ENCODE measurements at regions not wholly inside any gene's neighbourhood (a gene's known extent, or its start where the extent isn't known, plus 50 kb on each side); places are given as distances from the start of the nearest gene placed in this dataset.

DNA sequence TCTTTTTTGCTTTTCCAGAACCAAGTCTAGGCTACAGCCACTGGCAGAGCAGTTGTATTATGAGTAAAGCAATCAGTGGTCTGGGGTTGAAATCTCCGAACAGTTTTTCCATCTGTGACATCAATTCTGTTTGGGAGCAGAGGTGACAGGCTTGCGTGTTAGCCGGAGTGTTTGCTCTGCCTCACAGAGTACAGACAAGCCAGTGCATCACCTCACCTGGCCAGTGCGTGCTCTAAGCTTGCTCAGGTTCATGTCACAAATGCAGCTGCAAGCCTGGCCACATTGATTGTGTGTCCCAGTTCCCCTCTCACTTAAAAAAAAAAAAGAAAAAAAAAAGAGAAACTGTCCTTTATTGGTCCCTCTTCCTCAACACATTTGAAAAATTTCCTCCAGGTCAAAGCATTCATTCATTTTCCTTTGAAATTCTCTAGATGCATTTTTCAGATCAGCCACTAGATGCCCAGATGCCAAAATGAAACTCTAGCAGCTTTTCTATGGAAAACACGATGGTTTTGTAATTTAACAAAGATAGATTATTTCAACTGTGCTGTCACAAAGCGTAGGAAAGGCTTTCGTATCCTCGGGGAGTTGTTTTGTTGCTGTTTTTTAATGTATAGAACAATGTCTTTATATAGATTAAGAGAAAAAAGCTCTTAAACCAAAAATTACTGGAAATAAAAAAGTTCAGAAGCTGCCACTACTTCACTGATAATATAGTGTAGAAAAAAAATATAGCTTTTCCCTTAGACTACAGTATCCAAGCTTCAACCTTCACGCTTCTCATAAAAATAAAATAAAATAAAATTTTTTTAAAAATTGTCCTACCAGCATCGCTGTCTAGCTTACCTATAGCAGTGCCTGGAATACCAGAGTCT lies 585.5 kb downstream of the TLE1 start:
- TF ChIP-seq, protein P1, sequence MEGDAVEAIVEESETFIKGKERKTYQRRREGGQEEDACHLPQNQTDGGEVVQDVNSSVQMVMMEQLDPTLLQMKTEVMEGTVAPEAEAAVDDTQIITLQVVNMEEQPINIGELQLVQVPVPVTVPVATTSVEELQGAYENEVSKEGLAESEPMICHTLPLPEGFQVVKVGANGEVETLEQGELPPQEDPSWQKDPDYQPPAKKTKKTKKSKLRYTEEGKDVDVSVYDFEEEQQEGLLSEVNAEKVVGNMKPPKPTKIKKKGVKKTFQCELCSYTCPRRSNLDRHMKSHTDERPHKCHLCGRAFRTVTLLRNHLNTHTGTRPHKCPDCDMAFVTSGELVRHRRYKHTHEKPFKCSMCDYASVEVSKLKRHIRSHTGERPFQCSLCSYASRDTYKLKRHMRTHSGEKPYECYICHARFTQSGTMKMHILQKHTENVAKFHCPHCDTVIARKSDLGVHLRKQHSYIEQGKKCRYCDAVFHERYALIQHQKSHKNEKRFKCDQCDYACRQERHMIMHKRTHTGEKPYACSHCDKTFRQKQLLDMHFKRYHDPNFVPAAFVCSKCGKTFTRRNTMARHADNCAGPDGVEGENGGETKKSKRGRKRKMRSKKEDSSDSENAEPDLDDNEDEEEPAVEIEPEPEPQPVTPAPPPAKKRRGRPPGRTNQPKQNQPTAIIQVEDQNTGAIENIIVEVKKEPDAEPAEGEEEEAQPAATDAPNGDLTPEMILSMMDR (IDR thresholded peaks at IDR 0.05; ENCODE audit: extremely low read depth in 1 of 2, insufficient read depth in 1 of 2, low read depth in 1 of 2, low read length in 2 of 2): peak in 1 of 2 donors; percentile 10
- TF ChIP-seq MYC (IDR thresholded peaks at IDR 0.05; ENCODE audit: low read depth, low read length) (no peak), POLR2AphosphoS5 (IDR thresholded peaks at IDR 0.05; ENCODE audit: insufficient read depth, low read depth, low read length) (no peak), MAX (IDR thresholded peaks at IDR 0.05; ENCODE audit: insufficient read depth, insufficient read length) (no peak), EZH2 (IDR thresholded peaks at IDR 0.05; ENCODE audit: borderline replicate concordance, low read depth, low read length, severe bottlenecking) (no peak), POLR2A (IDR thresholded peaks at IDR 0.05; ENCODE audit: low read depth, low read length) (no peak), JUN (IDR thresholded peaks at IDR 0.05; ENCODE audit: borderline replicate concordance, insufficient read depth, insufficient read length, low read depth) (no peak), GATA2 (IDR thresholded peaks at IDR 0.05; ENCODE audit: insufficient read depth, insufficient read length, low read depth, low read length) (no peak)
